ENCODE measurements at regions not wholly inside any gene's neighbourhood (a gene's known extent, or its start where the extent isn't known, plus 50 kb on each side); places are given as distances from the start of the nearest gene placed in this dataset.
A peak's percentile ranks its signal among the peaks of the same experiment; 100 is the strongest.
"Not testable (repeated sequence)": the region's sequence is repeated elsewhere in the genome, so short reads cannot be mapped to it uniquely, and the experiment has no call there.

DNA sequence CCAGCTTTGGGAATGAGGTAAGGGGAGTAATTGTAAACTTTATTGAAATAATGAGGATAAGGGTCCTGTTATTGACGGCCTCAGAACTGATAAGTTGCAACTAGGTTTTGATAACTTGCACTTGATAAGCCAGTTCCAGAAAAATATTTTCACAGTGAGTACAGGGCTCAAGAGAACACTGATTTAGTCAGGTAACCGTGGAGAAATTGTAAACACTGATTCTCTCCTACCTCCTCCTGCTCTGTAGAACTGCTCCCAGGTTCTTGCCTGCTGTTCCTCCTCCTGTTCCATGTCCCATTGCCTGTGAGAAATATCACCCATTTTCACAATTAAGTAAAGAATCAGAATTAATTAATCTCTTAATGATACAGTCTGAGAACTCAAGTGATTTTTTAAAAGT is 55.0 kb upstream of the CXXC4 start:
- DNase-seq, result no peak

GRCh38 chr4:104559502-104559901 is 64.8 kb upstream of the CXXC4 start:
- no peak for DNase-seq

DNA sequence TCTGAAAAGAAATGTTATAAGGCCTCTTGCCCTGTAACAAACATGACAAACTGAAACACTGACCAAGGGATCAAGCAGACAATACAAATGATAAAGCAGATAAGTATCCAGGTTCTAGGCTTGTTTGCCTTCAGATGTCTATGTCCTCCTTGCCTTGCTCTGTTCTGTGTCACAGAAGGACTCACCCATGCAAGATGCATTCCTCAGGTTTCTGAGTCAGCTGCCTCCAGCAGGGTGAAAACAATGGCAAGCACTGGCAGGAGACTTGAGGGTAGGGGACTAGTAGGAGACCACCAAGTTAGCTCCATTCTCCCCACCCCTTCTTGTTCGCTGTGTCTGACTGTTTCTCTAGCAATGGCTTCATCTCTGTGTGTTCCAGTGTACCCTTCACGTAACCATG is 76.6 kb upstream of the CXXC4 start:
- DNase-seq, result no peak

GRCh38 chr4:104574371-104574770 is 79.7 kb upstream of the CXXC4 start:
- no peak for DNase-seq

GRCh38 chr4:104575278-104575677 is 80.6 kb upstream of the CXXC4 start:
- DNase-seq, result no peak

DNA sequence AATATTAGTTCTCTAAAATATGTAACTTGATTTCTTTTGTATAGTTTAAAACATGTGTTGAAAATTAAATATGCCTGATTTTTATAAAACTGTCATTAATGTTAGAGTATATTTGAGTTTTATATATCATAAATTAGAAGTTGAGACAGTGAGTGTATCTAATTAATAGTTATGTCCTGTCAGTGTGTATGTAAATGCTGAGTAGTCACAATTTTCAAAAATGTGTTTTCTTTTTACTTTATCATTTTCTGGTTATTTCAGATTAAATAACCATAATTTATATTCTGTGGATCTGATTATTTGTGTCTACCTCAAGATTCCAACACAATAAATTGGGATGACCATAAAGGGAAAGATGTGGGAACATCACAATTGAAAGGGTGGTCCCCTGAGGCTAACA is 82.7 kb upstream of the CXXC4 start:
- no peak for DNase-seq

GRCh38 chr4:104581476-104581875 is 86.8 kb upstream of the CXXC4 start:
- not testable (repeated sequence) for DNase-seq

DNA sequence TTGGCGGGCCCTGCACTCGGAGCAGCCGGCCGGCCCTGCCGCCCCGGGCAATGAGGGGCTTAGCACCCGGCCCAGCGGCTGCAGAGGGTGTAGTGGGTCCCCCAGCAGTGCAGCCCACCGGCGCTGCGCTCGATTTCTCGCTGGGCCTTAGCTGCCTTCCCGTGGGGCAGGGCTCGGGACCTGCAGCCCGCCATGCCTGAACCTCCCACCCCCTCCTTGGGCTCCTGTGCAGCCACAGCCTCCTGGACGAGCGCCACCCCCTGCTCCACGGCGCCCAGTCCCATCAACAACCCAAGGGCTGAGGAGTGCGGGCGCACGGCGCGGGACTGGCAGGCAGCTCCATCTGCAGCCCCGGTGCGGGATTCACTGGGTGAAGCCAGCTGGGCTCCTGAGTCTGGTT is 87.4 kb upstream of the CXXC4 start:
- DNase-seq, result not testable (repeated sequence)

DNA sequence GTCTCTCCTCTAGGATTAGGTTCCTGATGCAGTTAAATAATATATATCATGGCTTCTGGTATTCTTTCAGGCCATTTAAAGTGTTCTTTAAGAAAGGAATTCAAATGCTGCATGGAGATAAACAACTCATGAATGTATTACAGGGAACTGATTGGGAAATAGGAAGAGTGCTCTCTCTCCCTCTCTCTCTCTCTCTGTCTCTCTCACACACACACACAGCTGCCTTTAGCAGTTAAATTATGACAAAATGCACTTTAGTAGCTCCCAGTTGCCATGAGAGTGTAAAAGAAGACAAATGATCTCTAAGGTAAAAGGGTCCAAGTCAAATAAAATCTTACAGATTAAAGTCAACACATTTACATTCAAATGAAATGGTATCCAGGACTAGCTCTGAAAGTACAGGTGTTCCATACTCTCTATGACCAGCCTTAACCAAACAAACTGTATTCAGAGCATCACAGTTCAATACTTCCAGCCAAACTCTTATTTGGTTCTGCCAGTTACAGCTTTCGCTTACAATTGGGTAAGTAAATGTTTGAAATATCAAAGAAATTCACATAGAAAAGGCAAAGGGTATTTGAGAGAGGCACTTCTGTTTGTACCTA is 94.7 kb upstream of the CXXC4 start:
- DNase-seq, result no peak

DNA sequence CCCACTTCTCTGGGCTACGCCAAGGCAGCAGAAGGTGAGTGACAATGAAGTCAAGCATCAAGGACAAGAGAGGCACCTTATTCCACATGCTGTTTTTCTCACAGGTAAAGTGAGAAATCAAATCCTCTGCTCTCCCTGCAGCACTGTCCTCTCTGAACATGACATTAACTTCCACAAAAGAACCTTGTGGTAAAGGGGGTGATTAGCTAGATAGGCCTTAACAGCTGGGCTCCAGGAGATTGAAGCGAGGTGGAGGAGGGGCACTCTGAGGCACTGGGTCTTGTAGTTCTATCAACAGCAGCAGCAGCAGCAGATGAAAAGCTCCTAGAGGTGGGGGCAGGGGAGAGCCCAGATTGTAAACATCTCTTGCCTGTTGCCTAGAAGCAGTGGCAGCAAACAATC is 96.8 kb upstream of the CXXC4 start:
- peak; percentile 1 for DNase-seq

DNA sequence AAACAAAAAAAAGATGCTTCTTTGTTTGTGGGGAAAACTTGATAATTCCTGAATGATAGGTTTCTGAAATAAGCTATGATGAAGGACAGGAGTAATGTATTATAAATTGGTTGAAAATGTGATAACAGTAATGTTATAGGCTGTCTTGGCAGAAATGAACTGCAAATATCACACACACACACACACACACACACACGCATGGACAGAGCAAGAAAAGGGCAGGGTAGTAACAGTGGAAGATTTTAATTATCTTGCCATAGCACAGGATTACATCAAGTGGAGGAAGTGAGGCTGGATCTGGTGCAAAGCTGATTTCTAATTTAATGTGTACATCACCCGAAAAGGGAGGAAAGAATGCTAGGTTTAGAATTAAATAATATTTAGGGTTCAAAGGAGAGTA is 97.5 kb upstream of the CXXC4 start:
- no peak for DNase-seq

GRCh38 chr4:104593019-104593418 is 98.3 kb upstream of the CXXC4 start:
- DNase-seq, result no peak

DNA sequence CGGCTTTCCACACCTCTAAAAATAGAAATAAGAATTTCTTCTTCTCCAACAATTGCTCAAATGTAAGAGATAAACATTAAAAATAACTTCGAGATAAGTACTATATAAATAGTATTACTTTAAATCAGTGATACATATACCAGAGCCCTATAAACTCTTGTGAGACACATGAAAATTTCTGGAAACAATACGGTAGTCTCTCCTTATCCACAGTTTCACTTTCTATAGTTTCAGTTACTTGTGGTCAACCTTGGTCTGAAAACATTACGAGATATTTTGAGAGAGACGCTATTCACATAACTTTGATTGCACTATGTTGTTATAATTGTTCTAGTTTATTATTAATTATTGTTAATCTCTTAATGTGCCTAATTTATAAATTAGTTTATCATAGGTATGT is 101.5 kb upstream of the CXXC4 start:
- DNase-seq, result no peak

GRCh38 chr4:104615496-104615895 is 120.8 kb upstream of the CXXC4 start:
- no peak for DNase-seq

- no peak for DNase-seq
Measured at GRCh38 chr4:104615926-104616325, 121.2 kb upstream of the CXXC4 start.

DNA sequence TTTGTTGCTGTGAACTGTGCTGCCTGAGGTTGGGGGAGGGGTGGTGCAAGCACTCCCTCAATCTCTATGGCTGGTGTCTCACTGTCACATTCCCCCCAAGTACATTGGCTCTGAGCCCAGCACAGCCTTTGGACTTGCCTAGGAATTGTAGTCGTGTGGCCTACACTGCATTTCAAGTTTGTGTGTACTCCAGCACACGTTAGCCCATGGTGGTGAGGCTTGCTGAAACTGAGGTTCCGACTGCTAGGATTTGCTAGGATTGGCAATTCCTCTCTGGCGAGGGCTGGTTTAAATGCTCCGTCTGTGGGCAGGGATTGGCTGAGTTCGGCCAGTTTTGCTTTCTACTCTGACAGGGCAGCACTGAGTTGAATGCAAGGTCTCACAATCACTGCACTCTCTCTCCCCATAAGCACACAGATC is 121.7 kb upstream of the CXXC4 start:
- DNase-seq, result no peak

DNA sequence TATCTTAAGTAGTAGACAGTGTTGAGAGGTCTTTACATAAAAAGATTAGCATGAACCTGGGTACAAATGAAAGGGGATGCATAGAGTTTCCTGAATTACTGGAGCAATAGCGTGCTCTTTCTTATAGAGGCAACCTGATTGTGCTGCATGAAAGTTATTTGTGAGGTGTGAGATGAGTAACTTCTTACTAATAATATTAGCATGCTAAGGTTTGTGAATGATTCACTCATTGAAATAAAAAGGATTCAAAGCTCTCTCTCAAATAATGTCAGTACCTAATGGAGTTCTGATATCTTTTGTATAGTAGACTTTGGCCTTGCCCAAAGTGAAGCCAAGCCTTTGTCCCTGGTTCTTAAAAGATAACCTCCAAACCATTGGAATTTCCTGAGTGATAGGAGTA is 131.0 kb upstream of the CXXC4 start:
- no peak for DNase-seq

- DNase-seq, result no peak
Measured at GRCh38 chr4:104629601-104630000, 134.9 kb upstream of the CXXC4 start.

- DNase-seq, result no peak
Measured at GRCh38 chr4:104630272-104630671, 135.6 kb upstream of the CXXC4 start.

DNA sequence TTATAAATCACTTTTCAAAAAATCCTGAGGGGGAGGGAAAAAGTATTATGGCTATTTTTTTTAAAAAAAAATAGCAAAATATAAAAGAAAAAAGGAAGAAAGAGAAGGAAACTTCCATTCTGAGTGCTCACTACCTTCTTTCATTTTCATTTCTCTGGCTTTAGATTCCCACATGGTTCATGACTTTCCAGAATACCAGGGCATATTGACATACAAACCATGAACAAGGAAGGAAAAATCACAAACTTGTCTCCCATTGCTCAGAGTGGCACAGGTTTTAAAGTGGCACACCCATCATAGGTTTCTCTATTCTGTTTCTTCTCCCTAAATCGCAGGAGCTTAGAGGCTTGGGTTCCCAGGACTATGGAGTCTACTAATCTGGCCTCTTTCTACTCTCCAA is 136.3 kb upstream of the CXXC4 start:
- DNase-seq, result no peak

DNA sequence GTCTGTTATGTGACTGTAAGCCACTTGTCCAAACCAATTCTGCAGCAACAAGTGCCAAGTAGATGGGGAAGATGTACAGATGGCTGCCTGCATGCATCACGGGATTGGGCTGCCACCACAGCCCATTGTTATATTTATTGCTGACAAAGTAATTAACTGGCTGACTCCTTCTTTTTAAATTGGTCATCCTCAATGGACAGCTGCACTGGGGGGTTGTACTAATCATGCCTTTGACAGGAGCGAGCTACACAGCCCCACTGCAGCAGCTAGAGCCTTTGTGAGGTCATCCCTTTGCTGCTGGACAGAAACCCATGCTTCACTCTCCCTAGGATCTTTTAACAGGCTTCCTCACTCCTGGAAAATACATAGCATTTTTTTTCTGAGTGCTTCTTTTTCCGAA is 146.7 kb upstream of the CXXC4 start:
- no peak for DNase-seq

- no peak for DNase-seq
Measured at GRCh38 chr4:104642521-104642920, 147.8 kb upstream of the CXXC4 start.

- no peak for DNase-seq
Measured at GRCh38 chr4:104643805-104644204, 149.1 kb upstream of the CXXC4 start.

GRCh38 chr4:104649631-104650030 is 154.9 kb upstream of the CXXC4 start:
- no peak for DNase-seq

DNA sequence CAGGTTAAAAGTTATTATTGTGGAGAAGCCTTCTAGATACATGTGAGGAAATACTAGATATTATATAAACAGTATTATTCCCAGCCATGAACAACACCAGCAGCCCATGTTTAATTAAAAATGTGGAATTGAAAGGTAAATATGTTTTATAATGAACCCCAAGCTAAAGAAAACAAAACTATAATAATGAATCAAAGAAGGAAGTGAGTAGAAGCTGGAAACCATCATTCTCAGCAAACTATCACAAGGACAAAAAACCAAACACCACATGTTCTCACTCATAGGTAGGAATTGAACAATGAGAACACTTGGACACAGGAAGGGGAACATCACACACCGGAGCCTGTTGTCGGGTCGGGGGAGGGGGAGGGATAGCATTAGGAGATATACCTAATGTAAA is 167.6 kb upstream of the CXXC4 start:
- not testable (repeated sequence) for DNase-seq

DNA sequence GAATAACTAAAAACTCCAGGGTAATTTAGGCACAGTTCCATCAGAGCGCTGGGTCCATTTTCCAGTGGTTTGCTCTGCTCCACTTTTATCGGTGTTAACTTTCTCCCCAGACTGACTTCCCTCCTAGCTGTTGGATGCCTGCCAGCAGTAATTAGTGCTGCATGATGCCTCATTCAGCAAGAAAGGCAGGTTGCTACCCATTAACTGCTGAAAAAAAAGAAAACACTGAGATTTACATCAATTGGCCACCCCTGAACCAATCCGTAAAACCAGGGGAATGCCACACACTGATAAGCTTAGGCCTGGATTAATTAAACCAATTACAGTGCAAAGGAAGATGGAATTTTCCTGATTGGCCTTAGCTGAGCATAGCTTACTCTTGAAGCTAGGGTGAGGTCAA is 182.4 kb upstream of the CXXC4 start:
- DNase-seq, result peak; percentile 25
